ENCODE measurements at regions not wholly inside any gene's neighbourhood (a gene's known extent, or its start where the extent isn't known, plus 50 kb on each side); places are given as distances from the start of the nearest gene placed in this dataset.

DNA sequence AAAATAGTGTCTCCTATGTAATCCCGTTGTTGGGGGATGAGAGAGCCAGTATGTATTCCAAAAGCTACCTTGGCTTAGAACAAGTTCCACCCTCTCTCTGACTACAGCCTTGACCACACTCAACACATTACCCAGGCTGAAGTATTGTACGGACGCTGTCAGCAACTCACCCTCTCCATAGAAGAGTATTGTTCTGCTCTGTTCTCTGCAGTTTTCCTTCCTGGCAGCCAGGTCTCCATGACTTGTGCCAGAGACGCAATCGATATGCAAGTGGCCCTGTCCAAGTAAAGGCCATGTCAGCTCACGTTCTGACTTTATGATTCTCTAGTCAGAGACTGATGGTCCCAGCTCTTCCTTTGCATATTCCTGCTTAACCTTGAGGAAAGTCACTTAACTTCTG lies 164.1 kb upstream of the SLCO3A1 start:
- TF ChIP-seq RFX5 (IDR thresholded peaks at IDR 0.05; ENCODE audit: low read depth, low read length) (no peak), STAT3 (IDR thresholded peaks at IDR 0.05; ENCODE audit: low read depth, low read length) (no peak), CEBPZ (IDR thresholded peaks at IDR 0.05; ENCODE audit: low read depth, low read length) (no peak), EZH2 (IDR thresholded peaks at IDR 0.05; ENCODE audit: borderline replicate concordance, control insufficient read depth, low read depth, low read length) (no peak), RELA (IDR thresholded peaks at IDR 0.05; ENCODE audit: borderline replicate concordance, partially characterized antibody) (no peak)
- TF ChIP-seq, protein P1, sequence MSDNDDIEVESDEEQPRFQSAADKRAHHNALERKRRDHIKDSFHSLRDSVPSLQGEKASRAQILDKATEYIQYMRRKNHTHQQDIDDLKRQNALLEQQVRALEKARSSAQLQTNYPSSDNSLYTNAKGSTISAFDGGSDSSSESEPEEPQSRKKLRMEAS (IDR thresholded peaks at IDR 0.05; ENCODE audit: low read depth, low read length): no peak
